NCI-H2107 treated with DMSO at 0.1 percent for 48 hours (cell line): ENCODE measurements at regions not wholly inside any gene's neighbourhood (a gene's known extent, or its start where the extent isn't known, plus 50 kb on each side); places are given as distances from the start of the nearest gene placed in this dataset.
"Not testable (repeated sequence)": the region's sequence is repeated elsewhere in the genome, so short reads cannot be mapped to it uniquely, and the experiment has no call there.

Source experiments
- DNase-seq: peaks from one replicate; lab custom pipeline; 2025; ENCODE audit not compliant: unreplicated experiment; lab: John Stamatoyannopoulos, UW

DNA sequence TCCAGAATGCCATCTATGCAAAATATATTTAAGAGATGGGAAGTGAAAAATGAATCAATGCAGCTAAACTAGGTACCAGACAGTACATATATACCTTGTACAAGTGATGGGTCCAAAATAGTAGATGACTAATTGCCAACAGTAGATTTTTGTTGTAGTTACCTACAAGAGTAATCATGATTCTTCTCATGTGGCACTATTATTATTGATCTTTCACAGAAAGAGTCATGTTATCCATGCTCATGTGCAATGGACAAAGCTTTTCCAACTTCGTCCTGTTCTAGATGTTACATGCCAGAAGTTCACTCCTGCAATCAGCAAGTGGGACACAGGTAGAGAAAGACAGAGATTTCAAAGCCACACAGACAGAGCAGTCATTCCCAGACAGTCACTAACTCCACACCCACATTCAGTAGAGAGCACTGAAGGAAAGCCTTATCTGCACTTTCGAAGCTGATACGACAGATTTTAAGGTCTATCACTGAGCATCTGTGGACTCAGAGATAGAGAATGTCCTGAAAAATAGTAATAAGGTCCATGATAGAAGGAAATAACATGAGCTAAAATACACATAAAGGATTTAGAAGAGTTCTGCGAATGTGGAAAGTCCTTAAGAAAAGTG is 101.6 kb upstream of the ITPRID2 start:
- no peak for DNase-seq

DNA sequence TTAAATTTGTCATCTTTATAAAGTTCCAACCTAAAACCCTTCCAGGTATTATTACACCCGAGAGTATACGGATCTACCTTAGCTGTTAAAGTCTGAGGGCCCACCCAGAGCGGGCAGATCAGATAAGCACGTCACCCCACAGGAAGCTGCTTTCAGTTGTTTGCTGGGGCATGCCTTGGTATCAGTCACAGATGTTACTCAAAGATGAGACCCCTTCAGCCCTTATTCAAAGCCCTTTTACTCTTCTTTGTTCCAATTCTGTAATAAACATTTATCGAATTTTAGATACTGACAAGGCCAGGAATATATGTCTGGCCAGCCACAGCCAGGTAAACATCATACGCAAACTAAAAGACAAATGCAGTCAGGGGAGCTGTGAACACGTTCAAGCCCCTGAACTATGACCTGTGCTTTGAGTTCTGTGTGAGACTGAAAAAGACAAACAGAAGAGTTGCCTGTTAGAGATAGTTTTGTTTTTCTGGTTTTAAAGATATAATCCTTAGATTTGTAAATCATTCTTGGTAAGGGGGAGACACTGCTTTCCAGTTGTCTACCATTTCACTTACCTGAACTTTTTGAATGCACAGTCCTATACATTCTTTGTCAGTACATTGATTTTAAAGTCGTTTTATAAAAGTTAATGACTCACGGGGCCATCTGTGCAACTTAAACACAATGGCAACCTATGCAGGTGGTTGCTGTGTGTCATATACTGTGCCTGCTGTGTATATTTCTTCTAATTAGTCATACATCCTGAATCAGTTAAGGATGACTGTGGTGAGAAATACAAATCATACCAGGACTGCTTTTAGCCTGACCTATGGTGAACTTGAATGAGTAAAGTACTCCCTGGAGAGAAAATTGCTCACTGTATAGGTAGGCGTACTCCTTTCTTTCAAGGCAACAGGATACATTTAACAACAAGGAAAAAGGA is 100.5 kb upstream of the ITPRID2 start:
- no peak for DNase-seq

DNA sequence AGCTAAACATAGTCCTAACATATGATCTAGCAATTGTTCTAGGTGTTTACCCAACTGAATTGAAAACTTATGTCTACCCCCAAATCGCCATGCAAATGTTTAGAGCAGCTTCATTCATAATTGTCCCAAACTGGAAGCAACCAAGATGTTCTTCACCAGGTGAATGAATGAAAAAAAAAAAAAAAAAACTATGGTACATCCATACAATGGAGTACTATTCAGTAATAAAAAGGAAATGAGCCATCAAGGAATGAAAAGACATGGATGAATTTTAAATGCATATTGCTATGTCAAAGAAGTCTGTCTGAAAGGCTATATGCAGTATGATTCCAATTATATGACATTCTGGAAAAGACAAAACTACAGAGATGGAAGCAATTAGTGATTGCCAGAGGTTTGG is 98.6 kb upstream of the ITPRID2 start:
- DNase-seq, result no peak

GRCh38 chr2:181798022-181798421 is 93.5 kb upstream of the ITPRID2 start:
- DNase-seq, result no peak

DNA sequence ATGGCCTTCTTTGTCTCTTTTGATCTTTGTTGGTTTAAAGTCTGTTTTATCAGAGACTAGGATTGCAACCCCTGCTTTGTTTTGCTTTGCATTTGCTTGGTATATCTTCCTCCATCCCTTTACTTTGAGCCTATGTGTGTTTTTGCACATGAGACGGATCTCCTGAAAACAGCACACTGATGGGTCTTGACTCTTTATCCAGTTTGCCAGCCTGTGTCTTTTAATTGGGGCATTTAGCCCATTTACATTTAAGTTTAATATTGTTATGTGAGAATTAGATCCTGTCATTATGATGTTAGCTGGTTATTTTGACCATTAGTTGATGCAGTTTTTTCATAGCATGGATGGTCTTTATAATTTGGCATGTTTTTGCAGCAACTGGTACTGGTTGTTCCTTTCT is 89.2 kb upstream of the ITPRID2 start:
- not testable (repeated sequence) for DNase-seq

DNA sequence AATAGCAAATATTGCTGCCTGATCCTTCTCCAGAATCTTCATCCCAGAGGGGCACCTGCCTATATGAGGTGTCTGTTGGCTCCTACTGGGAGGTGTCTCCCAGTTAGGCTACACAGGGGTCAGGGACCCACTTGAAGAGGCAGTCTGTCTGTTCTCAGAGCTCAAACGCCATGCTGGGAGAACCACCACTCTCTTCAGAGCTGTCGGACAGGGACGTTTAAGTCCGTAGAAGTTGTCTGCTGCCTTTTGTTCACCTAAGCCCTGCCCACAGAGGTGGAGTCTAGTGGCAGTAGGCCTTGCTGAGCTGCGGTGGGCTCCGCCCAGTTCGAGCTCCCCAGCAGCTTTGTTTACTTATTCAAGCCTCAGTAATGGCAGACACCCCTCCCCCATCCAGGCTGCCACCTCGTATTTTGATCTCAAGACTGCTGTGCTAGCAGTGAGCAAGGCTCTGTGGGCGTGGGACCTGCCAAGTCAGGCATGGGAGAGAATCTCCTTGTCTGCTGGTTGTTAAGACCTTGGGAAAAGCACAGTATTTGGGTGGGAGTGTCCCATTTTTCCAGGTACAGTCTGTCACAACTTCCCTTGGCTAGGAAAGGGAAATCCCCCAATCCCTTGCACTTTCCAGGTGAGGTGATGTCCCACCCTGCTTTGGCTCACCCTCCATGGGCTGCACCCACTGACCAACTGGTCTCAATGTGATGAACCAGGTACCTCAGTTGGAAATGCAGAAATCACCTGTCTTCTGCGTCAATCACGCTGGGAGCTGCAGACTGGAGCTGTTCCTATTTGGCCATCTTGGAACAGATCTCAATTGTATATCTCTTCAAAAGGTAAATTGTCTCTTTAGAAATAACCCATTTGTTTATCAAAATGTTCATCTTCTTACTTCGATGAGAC is 87.4 kb upstream of the ITPRID2 start:
- not testable (repeated sequence) for DNase-seq

DNA sequence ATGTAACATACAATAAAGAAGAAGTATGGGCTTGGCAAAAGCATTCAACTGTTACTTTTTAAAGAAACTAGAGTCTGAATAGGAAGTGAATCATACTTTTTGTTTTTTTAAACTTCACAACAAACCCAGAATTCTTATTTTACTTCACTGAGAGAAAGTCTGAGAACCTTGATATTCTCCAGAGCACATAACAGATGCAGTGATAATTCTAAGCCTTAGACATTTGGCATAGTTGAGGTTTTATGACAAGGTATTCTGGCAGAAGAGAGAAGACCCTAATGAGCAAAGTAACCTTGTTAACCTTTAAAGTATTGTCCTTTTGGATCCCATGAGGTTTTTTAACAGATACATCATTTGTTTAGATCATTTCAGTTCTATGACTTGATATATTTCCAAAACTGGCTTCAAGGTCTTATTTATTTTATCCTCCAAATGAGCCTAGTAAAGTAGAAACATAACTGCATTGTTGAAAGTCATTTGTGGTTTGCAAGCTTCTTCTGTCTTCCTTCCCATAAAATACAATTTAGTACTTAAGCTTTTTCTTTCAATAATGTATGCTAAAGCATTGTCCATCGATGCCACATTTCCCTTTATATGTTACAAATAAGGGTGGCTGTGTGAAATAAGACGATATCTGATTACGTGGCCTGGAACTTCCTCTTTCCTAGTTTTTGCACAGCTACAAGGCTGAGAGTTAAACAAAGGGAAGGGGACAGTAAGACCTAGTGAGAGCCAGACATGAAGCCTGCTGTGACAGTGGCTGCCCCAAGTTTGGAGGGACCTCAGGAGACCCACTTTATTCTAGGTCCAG is 86.1 kb upstream of the ITPRID2 start:
- no peak for DNase-seq

DNA sequence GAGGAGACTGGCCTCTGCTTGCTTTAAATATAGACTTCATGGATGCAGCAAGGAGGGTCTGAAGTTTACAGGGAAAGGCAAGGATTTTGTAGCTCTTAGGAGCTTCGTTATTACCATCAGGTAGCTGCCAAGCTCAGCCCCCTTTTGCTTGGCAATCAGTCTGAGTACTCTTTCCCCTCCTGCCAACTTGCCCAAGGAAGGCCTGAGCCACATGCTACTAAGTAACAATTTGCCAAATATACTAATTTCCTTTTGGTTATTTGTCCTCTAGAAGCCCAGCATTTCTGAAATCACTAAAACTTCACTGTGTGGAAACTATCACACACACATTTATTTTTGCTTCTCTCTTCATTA is 85.5 kb upstream of the ITPRID2 start:
- DNase-seq, result no peak

GRCh38 chr2:181807526-181807925 is 84.0 kb upstream of the ITPRID2 start:
- DNase-seq, result no peak

DNA sequence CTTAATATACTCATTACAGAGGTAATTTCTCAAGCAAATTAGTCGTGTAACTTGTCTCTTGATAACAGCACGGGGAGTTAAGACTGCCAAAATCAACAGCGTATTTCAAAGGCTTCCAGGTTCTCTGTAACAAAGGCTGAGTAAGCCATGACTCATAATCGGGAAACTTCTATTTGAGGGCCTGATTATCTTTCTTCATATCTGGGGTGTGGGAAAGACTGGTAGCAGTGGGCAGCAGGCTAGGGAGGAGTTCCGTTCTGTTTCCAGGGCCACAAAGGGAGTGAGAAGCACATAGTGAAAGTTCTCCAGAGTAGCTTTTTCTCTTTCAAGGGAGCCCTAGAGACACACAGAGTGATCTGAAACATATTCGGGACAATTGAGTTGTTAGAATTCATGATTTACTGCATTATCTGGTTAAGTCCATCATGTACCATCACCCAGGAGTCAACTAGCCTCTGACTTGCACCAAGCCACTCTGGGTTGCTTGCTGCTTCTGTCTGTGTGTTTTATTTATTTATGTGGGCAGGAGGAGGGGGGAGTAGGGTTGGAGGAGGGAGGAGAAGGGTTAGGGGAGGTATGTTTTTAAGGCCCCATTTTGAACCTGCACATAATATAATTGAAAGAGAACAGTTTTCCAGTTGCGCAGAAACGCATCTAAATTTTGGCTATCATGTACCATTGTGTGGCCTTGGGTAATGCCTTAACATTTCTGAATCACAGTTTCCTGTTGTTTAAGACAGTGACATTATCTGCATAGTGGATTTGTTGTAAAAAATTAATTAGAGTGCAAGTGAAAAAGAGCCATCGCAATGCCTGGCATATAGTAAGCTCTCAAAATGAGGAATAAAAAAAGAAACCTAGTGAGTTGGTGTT is 80.5 kb upstream of the ITPRID2 start:
- no peak for DNase-seq

DNA sequence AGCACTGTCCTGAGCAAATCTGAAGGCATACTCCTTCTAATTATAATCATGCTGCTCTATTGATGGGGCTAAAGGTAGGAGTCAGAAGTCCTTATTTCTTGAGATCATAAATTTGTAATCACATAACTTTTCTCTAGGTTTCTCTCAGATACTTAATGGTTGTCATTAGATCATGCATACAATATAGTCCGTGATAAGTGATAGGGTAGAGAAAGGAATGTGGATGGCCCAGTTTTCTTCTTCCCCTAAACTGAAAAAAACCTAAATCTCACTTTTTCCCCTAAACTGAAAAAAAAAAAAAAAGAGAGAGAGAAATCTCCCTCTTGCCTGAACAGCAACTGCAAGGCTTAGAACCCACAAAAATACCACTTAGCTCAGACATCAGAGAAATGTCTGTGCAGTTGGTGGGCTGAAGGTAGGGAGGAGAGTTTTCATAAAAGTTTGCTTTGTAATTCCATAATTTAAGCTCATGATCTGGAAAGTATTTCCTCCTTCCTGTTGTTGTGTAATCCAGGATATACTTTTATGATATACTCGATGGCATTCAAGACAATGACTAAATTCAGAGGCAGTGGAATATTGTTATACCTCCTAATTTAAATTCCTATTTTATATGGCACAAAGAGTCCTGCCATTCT is 79.3 kb upstream of the ITPRID2 start:
- no peak for DNase-seq

- no peak for DNase-seq
Measured at GRCh38 chr2:181814057-181814491, 77.5 kb upstream of the ITPRID2 start.

DNA sequence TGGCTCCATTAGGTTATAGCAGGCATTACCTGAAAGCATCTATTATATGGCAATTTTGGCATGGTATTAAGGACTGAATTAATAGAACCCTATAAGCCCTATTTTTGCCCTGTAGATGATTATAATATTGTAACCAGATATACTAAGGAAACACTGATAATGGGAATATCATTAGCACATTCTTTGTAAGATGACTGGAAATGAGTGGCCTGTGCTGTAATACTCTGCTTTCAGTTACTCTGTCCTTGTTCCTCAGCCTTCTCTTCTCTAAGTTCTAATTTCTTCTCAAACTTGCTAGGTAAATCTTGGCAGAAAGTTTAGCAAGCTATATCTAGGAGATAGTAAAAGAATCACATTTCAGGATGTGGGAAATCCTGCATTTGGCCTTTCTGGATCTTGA is 74.0 kb upstream of the ITPRID2 start:
- DNase-seq, result no peak

GRCh38 chr2:181818058-181818680 is 73.4 kb upstream of the ITPRID2 start:
- DNase-seq, result no peak

GRCh38 chr2:181818840-181819239 is 72.7 kb upstream of the ITPRID2 start:
- DNase-seq, result no peak

- DNase-seq, result no peak
Measured at GRCh38 chr2:181821049-181821448, 70.5 kb upstream of the ITPRID2 start.

DNA sequence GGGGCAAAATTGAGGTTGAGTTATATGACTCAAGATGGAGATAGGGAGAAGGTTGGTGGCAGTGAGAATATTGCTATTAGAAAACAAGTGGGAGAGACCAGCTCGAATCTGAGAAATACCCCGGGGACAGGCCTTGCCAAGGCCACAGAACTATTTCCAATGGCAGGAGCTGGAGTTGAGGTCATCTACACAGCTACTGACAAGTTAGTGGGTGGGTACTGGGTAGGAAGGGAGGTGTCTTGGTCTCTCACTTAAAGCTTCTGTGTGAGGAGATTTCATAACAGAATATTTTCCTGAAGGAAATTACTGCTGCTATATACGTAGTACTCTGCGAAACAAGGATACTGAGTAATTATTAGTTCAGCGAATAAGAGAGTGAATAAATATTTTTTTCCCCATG is 69.4 kb upstream of the ITPRID2 start:
- no peak for DNase-seq

DNA sequence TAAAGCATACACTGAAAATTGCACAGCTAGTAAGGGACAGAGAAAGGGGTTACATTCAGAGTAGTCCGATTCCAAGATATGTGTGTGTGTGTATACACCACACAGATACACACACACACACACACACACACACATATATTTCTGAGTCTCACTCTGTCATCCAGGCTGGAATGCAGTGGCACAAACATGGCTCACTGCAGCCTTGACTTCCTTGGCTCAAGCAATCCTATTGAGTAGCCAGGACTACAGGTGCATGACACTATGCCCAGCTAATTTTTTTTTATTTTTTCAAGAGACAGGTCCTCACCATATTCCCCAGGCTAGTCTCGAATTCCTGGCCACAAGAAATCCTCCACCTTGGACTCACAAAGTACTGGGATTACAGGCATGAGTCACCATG is 68.1 kb upstream of the ITPRID2 start:
- no peak for DNase-seq
